Activated CD4-positive, alpha-beta T cell treated with anti-CD3 and anti-CD28 coated beads, Interleukin-2, amount 50 U/mL, for 24 hours (primary cell): ENCODE measurements at regions not wholly inside any gene's neighbourhood (a gene's known extent, or its start where the extent isn't known, plus 50 kb on each side); places are given as distances from the start of the nearest gene placed in this dataset.
"Not testable (repeated sequence)": the region's sequence is repeated elsewhere in the genome, so short reads cannot be mapped to it uniquely, and the experiment has no call there.

Source experiments
- DNase-seq, 2 donors: peaks; one replicate each; pipeline ENCODE4 v3.0.0-alpha.2; 2020; ENCODE audit warnings: low read depth in 1 of 2, low spot score in 1 of 2

GRCh38 chr20:56689318-56689717 is 60.2 kb downstream of the TFAP2C start:
- no peak for DNase-seq

GRCh38 chr20:56689852-56690485 is 60.9 kb downstream of the TFAP2C start:
- DNase-seq, result no peak

- DNase-seq, result no peak
Measured at GRCh38 chr20:56690531-56691175, 61.5 kb downstream of the TFAP2C start.

- DNase-seq, result no peak
Measured at GRCh38 chr20:56691325-56691998, 62.4 kb downstream of the TFAP2C start.

- no peak for DNase-seq
Measured at GRCh38 chr20:56693217-56693616, 64.1 kb downstream of the TFAP2C start.

GRCh38 chr20:56697476-56697875 is 68.4 kb downstream of the TFAP2C start:
- DNase-seq, result no peak

GRCh38 chr20:56698297-56698696 is 69.2 kb downstream of the TFAP2C start:
- no peak for DNase-seq

- DNase-seq, result no peak
Measured at GRCh38 chr20:56698749-56699148, 69.6 kb downstream of the TFAP2C start.

GRCh38 chr20:56702931-56703840 is 74.1 kb downstream of the TFAP2C start:
- no peak for DNase-seq

- no peak for DNase-seq
Measured at GRCh38 chr20:56706867-56707360, 77.8 kb downstream of the TFAP2C start.

GRCh38 chr20:56708991-56709390 is 79.9 kb downstream of the TFAP2C start:
- no peak for DNase-seq

GRCh38 chr20:56710125-56710524 is 81.0 kb downstream of the TFAP2C start:
- DNase-seq, result no peak

GRCh38 chr20:56710577-56710976 is 81.5 kb downstream of the TFAP2C start:
- not testable (repeated sequence) for DNase-seq

GRCh38 chr20:56711018-56711417 is 81.9 kb downstream of the TFAP2C start:
- no peak for DNase-seq

- DNase-seq, result no peak
Measured at GRCh38 chr20:56715309-56715708, 86.2 kb downstream of the TFAP2C start.

GRCh38 chr20:56715902-56716519 is 86.9 kb downstream of the TFAP2C start:
- no peak for DNase-seq

GRCh38 chr20:56716806-56717205 is 87.7 kb downstream of the TFAP2C start:
- DNase-seq, result no peak

- DNase-seq, result no peak
Measured at GRCh38 chr20:56718816-56719215, 89.7 kb downstream of the TFAP2C start.

GRCh38 chr20:56720620-56721213 is 91.6 kb downstream of the TFAP2C start:
- DNase-seq, result no peak

- DNase-seq, result no peak
Measured at GRCh38 chr20:56722042-56722441, 92.9 kb downstream of the TFAP2C start.
